SK-N-SH treated with all-trans-retinoic acid at 6 μM for 48 hours (cell line): ENCODE measurements at regions not wholly inside any gene's neighbourhood (a gene's known extent, or its start where the extent isn't known, plus 50 kb on each side); places are given as distances from the start of the nearest gene placed in this dataset.
"Not testable (repeated sequence)": the region's sequence is repeated elsewhere in the genome, so short reads cannot be mapped to it uniquely, and the experiment has no call there.

ENCODE experiments used
- ATAC-seq: fragments of 200-7000 bp; cut with Tn5 transposase; 3 replicates; pipeline ENCODE4 v1.9.1; 2020; ENCODE audit warnings: mild to moderate bottlenecking, moderate library complexity
- ARNTL ChIP-seq: fragments of 450-650 bp; formaldehyde crosslinking; IDR thresholded peaks from 2 replicates; pipeline ENCODE4 v1.5.0; 2020; ENCODE audit warnings: low read depth, mild to moderate bottlenecking, moderate library complexity, borderline replicate concordance
- BACH2 ChIP-seq: fragments of 250-450 bp; sonication (Bioruptor Pico); IDR thresholded peaks from 2 replicates; pipeline ENCODE4 v1.9.0; 2021; ENCODE audit warnings: mild to moderate bottlenecking, borderline replicate concordance
- ESRRG ChIP-seq: fragments of 250-450 bp; sonication (Bioruptor Pico); IDR thresholded peaks from 2 replicates; pipeline ENCODE4 v1.6.1; 2021; ENCODE audit warnings: mild to moderate bottlenecking
- GLIS3 ChIP-seq: fragments of 250-450 bp; sonication (Bioruptor Pico); IDR thresholded peaks from 2 replicates; pipeline ENCODE4 v1.5.0; 2020; ENCODE audit warnings: mild to moderate bottlenecking, moderate library complexity
- ISL1 ChIP-seq: fragments of 250-450 bp; sonication (Bioruptor Pico); IDR thresholded peaks from 2 replicates; pipeline ENCODE4 v2.1.2; 2022; ENCODE audit warnings: mild to moderate bottlenecking, moderate library complexity
- OSR1 ChIP-seq: fragments of 250-450 bp; sonication (Bioruptor Pico); IDR thresholded peaks from 2 replicates; pipeline ENCODE4 v1.8.0; 2022; ENCODE audit warnings: moderate library complexity, mild to moderate bottlenecking, inconsistent platforms
- PPARA ChIP-seq: fragments of 250-450 bp; sonication (Bioruptor Pico); IDR thresholded peaks from 2 replicates; pipeline ENCODE4 v1.5.0; 2020; ENCODE audit warnings: mild to moderate bottlenecking, borderline replicate concordance
- RARB ChIP-seq: fragments of 250-450 bp; sonication (Bioruptor Pico); IDR thresholded peaks from 2 replicates; pipeline ENCODE4 v1.8.0; 2021; ENCODE audit warnings: mild to moderate bottlenecking, moderate library complexity
- SNAI2 ChIP-seq: fragments of 250-450 bp; sonication (Bioruptor Pico); IDR thresholded peaks from 2 replicates; pipeline ENCODE4 v1.5.0; 2020; ENCODE audit warnings: mild to moderate bottlenecking, moderate library complexity
- TCF4 ChIP-seq: fragments of 250-450 bp; sonication (Bioruptor Pico); IDR thresholded peaks from 2 replicates; pipeline ENCODE4 v1.8.0; 2021; ENCODE audit warnings: mild to moderate bottlenecking, moderate library complexity, borderline replicate concordance
- ZC3H10 ChIP-seq: fragments of 250-450 bp; sonication (Bioruptor Pico); IDR thresholded peaks from 2 replicates; pipeline ENCODE4 v1.5.1; 2021; ENCODE audit warnings: mild to moderate bottlenecking, moderate library complexity
- ZFP3 ChIP-seq: fragments of 250-450 bp; sonication (Bioruptor Pico); IDR thresholded peaks from 2 replicates; pipeline ENCODE4 v1.5.0; 2020; ENCODE audit warnings: mild to moderate bottlenecking, moderate library complexity
- ZFP30 ChIP-seq: fragments of 450-650 bp; formaldehyde crosslinking; IDR thresholded peaks from 2 replicates; pipeline ENCODE4 v1.5.0; 2022; ENCODE audit warnings: mild to moderate bottlenecking, moderate library complexity
- ZNF565 ChIP-seq: fragments of 450-650 bp; formaldehyde crosslinking; conservative IDR thresholded peaks from 2 replicates; pipeline ENCODE4 v1.5.0; 2020; ENCODE audit warnings: low read depth, mild to moderate bottlenecking, moderate library complexity
- ZNF70 ChIP-seq: fragments of 450-650 bp; formaldehyde crosslinking; IDR thresholded peaks from 2 replicates; pipeline ENCODE4 v1.5.0; 2020; ENCODE audit warnings: mild to moderate bottlenecking, moderate library complexity
- ZNF8 ChIP-seq: fragments of 450-650 bp; formaldehyde crosslinking; IDR thresholded peaks from 2 replicates; pipeline ENCODE4 v1.5.0; 2020; ENCODE audit warnings: mild to moderate bottlenecking, moderate library complexity
- TF ChIP-seq, protein P1 (sequence below): fragments of 250-450 bp; sonication (Bioruptor Pico); IDR thresholded peaks from 2 replicates; pipeline ENCODE4 v1.5.0; 2020; ENCODE audit warnings: mild to moderate bottlenecking, moderate library complexity
- TF ChIP-seq, protein P2 (sequence below): fragments of 250-450 bp; sonication (Bioruptor Pico); IDR thresholded peaks from 2 replicates; pipeline ENCODE4 v1.8.0; 2021; ENCODE audit warnings: low read depth, mild to moderate bottlenecking, moderate library complexity, borderline replicate concordance
- TF ChIP-seq, protein P3 (sequence below): fragments of 250-450 bp; sonication (Bioruptor Pico); IDR thresholded peaks from 2 replicates; pipeline ENCODE4 v1.5.1; 2020; ENCODE audit warnings: low read depth, mild to moderate bottlenecking, moderate library complexity
- TF ChIP-seq, protein P4 (sequence below): fragments of 250-450 bp; sonication (Bioruptor Pico); IDR thresholded peaks from 2 replicates; pipeline ENCODE4 v1.8.0; 2020; ENCODE audit warnings: mild to moderate bottlenecking, moderate library complexity, borderline replicate concordance

DNA sequence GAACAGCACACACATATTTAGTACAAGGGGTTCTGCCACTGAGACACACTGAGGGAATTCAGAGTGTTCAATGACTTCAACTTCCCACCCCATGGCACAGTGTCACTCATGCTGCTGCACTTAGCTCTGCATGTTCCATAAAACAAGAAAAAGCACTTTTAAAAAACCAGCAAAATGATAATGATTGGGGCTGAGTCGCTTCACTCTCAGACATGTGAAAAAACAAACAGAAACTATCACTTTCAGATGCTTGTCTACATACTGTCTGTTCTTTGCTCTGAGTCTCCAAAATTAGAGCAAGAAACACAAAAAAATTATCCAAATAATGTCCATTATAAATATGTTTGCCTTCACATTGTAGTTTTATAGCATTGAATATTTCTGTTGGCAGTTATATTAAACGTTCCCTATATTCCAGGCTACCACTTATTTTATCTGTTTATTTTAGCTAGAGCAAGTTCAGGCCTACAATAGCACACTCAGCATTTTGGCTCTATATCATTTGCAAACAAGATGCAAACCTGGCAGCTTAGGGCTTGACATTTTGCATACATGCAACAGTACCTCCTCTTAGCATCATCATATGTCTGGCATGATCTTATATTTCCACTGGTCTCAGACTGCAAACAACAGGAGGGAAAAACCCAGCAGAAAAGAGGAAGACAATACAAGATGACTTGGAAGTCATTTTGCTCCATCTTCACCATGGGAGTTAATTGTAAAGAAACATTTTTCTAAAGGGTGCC lies 398.8 kb downstream of the HACE1 start (continued):
- TF ChIP-seq, protein P1, sequence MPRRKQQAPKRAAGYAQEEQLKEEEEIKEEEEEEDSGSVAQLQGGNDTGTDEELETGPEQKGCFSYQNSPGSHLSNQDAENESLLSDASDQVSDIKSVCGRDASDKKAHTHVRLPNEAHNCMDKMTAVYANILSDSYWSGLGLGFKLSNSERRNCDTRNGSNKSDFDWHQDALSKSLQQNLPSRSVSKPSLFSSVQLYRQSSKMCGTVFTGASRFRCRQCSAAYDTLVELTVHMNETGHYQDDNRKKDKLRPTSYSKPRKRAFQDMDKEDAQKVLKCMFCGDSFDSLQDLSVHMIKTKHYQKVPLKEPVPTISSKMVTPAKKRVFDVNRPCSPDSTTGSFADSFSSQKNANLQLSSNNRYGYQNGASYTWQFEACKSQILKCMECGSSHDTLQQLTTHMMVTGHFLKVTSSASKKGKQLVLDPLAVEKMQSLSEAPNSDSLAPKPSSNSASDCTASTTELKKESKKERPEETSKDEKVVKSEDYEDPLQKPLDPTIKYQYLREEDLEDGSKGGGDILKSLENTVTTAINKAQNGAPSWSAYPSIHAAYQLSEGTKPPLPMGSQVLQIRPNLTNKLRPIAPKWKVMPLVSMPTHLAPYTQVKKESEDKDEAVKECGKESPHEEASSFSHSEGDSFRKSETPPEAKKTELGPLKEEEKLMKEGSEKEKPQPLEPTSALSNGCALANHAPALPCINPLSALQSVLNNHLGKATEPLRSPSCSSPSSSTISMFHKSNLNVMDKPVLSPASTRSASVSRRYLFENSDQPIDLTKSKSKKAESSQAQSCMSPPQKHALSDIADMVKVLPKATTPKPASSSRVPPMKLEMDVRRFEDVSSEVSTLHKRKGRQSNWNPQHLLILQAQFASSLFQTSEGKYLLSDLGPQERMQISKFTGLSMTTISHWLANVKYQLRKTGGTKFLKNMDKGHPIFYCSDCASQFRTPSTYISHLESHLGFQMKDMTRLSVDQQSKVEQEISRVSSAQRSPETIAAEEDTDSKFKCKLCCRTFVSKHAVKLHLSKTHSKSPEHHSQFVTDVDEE: no peak
- no peak for TF ChIP-seq OSR1
- TF ChIP-seq TCF4 (CRISPR knock-in tag): no peak

DNA sequence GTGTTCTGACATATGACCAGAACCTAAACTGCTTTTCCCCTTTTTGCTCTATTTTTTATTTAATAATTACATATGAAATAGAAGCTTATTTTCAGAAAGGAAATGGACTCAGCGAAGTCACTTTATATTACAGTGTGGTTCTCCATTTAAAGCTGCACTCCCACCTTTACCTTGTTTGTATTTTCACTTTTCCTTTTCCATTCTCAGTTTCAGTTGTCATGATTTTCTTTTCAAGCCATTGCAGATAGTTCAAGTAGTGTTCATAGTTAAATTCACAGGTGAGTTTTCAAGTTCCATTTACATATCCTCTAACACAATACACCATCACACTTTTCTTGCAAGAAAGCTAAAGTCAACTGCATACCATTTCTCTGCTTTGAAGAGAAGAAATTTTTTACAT lies 400.2 kb downstream of the HACE1 start:
- ATAC-seq: no peak
- TF ChIP-seq ARNTL (CRISPR knock-in tag) (no peak), GLIS3 (no peak), OSR1 (no peak), ISL1 (CRISPR knock-in tag) (no peak), RARB (no peak), ESRRG (CRISPR knock-in tag) (no peak), ZNF8 (CRISPR knock-in tag) (no peak), ZFP3 (CRISPR knock-in tag) (no peak), SNAI2 (no peak)
- TF ChIP-seq, all 23 proteins: peak for 0

DNA sequence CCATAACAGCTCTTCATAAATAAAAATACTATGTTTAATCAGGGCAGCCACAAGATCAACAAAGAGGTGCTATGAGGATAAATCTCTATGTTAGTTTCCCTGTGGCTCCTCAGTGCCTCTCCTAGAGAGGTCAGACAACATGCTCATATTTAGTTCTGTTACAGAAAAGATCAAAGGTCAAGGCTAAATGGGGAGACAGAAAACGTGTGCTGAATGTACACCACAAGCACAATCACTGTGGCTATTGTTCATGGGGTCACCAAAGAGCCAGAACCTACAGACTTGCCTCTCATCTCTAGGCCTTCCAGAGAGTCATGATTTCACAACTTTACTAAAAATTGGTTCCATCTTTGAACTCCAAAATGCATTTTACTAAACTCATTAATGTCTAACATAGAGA lies 409.8 kb downstream of the HACE1 start:
- no peak for TF ChIP-seq TCF4 (CRISPR knock-in tag)
- no peak for TF ChIP-seq ZFP30 (CRISPR knock-in tag)
- no peak for TF ChIP-seq ARNTL (CRISPR knock-in tag)
- TF ChIP-seq, protein P2, sequence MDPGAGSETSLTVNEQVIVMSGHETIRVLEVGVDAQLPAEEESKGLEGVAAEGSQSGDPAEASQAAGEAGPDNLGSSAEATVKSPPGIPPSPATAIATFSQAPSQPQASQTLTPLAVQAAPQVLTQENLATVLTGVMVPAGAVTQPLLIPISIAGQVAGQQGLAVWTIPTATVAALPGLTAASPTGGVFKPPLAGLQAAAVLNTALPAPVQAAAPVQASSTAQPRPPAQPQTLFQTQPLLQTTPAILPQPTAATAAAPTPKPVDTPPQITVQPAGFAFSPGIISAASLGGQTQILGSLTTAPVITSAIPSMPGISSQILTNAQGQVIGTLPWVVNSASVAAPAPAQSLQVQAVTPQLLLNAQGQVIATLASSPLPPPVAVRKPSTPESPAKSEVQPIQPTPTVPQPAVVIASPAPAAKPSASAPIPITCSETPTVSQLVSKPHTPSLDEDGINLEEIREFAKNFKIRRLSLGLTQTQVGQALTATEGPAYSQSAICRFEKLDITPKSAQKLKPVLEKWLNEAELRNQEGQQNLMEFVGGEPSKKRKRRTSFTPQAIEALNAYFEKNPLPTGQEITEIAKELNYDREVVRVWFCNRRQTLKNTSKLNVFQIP (CRISPR knock-in tag): no peak
- no peak for TF ChIP-seq ZNF8 (CRISPR knock-in tag)
- TF ChIP-seq BACH2 (CRISPR knock-in tag): no peak
- TF ChIP-seq ZNF565 (CRISPR knock-in tag): no peak
- TF ChIP-seq PPARA (CRISPR knock-in tag): no peak
- no peak for TF ChIP-seq RARB
- TF ChIP-seq ZNF70: no peak
- no peak for TF ChIP-seq ESRRG (CRISPR knock-in tag)
- TF ChIP-seq, protein P3, sequence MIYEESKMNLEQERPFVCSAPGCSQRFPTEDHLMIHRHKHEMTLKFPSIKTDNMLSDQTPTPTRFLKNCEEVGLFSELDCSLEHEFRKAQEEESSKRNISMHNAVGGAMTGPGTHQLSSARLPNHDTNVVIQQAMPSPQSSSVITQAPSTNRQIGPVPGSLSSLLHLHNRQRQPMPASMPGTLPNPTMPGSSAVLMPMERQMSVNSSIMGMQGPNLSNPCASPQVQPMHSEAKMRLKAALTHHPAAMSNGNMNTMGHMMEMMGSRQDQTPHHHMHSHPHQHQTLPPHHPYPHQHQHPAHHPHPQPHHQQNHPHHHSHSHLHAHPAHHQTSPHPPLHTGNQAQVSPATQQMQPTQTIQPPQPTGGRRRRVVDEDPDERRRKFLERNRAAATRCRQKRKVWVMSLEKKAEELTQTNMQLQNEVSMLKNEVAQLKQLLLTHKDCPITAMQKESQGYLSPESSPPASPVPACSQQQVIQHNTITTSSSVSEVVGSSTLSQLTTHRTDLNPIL (CRISPR knock-in tag): no peak
- ATAC-seq: no peak

DNA sequence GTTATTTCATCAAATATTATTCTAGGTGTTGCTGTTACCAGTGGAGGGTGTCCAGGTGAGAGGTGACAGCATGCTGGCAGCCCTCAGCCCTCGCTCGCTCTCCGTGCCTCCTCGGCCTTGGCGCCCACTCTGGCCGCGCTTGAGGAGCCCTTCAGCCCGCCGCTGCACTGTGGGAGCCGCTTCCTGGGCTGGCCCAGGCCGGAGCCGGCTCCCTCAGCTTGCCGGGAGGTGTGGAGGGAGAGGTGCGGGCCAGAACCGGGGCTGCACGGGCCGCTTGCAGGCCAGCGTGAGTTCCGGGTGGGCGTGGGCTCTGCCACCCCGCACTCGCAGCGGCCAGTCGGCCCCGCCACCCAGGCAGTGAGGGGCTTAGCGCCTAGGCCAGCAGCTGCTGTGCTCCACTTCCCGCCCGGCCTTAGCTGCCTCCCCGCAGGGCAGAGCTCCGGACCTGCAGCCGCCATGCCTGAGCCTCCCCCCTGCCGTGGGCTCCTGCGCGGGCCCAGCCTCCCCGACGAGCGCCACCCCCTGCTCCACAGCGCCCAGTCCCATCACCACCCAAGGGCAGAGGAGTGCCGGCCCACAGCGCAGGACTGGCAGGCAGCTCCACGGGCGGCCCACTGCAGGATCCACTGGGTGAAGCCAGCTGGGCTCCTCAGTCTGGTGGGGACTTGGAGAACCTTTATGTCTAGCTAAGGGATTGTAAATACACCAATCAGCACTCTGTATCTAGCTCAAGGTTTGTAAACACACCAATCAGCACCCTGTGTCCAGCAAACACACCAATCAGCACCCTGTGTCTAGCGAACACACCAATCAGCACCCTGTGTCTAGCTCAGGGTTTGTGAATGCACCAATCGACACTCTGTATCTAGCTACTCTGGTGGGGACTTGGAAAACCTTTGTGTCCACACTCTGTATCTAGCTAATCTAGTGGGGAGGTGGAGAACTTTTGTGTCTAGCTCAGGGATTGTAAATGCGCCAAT lies 413.3 kb downstream of the HACE1 start:
- ATAC-seq: not testable (repeated sequence)

DNA sequence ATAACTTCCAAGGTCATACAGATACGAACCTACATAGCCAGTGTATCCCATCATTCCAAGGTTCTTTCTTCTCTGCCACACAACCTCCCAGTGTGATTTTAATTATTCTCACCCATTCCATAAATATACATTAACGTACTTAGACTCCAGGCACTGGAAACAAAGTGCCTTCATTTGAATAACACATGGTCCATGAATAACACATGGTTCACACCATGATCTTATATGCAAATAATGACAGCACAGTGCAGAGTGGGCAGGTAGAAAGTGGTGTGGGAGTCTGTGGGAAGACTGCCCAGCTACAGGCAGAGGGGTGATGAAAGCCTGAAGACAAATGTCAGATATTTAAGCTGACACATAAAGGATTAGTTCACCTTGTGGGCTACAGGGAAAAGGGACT lies 425.2 kb downstream of the HACE1 start:
- ATAC-seq: no peak
- TF ChIP-seq ZC3H10 (CRISPR knock-in tag) (no peak), ZNF565 (CRISPR knock-in tag) (no peak), BACH2 (CRISPR knock-in tag) (no peak), ZNF70 (no peak), TCF4 (CRISPR knock-in tag) (no peak), SNAI2 (no peak), ZFP30 (CRISPR knock-in tag) (no peak), ISL1 (CRISPR knock-in tag) (no peak)
- TF ChIP-seq, protein P3 (CRISPR knock-in tag): no peak
- TF ChIP-seq, protein P1: no peak
- TF ChIP-seq, protein P4, sequence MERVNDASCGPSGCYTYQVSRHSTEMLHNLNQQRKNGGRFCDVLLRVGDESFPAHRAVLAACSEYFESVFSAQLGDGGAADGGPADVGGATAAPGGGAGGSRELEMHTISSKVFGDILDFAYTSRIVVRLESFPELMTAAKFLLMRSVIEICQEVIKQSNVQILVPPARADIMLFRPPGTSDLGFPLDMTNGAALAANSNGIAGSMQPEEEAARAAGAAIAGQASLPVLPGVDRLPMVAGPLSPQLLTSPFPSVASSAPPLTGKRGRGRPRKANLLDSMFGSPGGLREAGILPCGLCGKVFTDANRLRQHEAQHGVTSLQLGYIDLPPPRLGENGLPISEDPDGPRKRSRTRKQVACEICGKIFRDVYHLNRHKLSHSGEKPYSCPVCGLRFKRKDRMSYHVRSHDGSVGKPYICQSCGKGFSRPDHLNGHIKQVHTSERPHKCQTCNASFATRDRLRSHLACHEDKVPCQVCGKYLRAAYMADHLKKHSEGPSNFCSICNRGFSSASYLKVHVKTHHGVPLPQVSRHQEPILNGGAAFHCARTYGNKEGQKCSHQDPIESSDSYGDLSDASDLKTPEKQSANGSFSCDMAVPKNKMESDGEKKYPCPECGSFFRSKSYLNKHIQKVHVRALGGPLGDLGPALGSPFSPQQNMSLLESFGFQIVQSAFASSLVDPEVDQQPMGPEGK: no peak
